Activated T-helper 1 cell treated with anti-CD3 and anti-CD28 coated beads, Interleukin-2, amount 50 U/mL, for 16 hours (primary cell): ENCODE measurements at regions not wholly inside any gene's neighbourhood (a gene's known extent, or its start where the extent isn't known, plus 50 kb on each side); places are given as distances from the start of the nearest gene placed in this dataset.

ENCODE experiments used
- DNase-seq, 2 donors: peaks; one replicate each; pipeline ENCODE4 v3.0.0-alpha.2; 2020; ENCODE audit warnings: low read depth in 1 of 2, low spot score in 1 of 2

- no peak for DNase-seq
Observed at GRCh38 chr5:173796721-173797495, 91.2 kb upstream of the CPEB4 start.

- no peak for DNase-seq
Observed at GRCh38 chr5:173798127-173798810, 89.9 kb upstream of the CPEB4 start.

- DNase-seq, result no peak
Observed at GRCh38 chr5:173800340-173800739, 87.8 kb upstream of the CPEB4 start.

- DNase-seq, result no peak
Observed at GRCh38 chr5:173801006-173801405, 87.1 kb upstream of the CPEB4 start.

- DNase-seq, result no peak
Observed at GRCh38 chr5:173802670-173803165, 85.4 kb upstream of the CPEB4 start.

- no peak for DNase-seq
Observed at GRCh38 chr5:173804579-173804978, 83.6 kb upstream of the CPEB4 start.

- DNase-seq, result no peak
Observed at GRCh38 chr5:173806270-173807035, 81.7 kb upstream of the CPEB4 start.

- no peak for DNase-seq
Observed at GRCh38 chr5:173807181-173807655, 80.9 kb upstream of the CPEB4 start.

- no peak for DNase-seq
Observed at GRCh38 chr5:173808079-173808808, 79.9 kb upstream of the CPEB4 start.

GRCh38 chr5:173809014-173809413, 79.1 kb upstream of the CPEB4 start:
- DNase-seq, result no peak

- DNase-seq, result no peak
Observed at GRCh38 chr5:173812811-173813550, 75.2 kb upstream of the CPEB4 start.

GRCh38 chr5:173814053-173814452, 74.1 kb upstream of the CPEB4 start:
- no peak for DNase-seq

- no peak for DNase-seq
Observed at GRCh38 chr5:173815571-173815970, 72.6 kb upstream of the CPEB4 start.

- DNase-seq, result no peak
Observed at GRCh38 chr5:173816728-173817127, 71.4 kb upstream of the CPEB4 start.

- no peak for DNase-seq
Observed at GRCh38 chr5:173817561-173817960, 70.6 kb upstream of the CPEB4 start.

GRCh38 chr5:173819521-173819920, 68.6 kb upstream of the CPEB4 start:
- DNase-seq, result no peak

GRCh38 chr5:173823274-173823644, 64.9 kb upstream of the CPEB4 start:
- DNase-seq, result no peak

GRCh38 chr5:173823721-173824567, 64.2 kb upstream of the CPEB4 start:
- DNase-seq, result no peak

GRCh38 chr5:173825215-173825865, 62.8 kb upstream of the CPEB4 start:
- DNase-seq, result no peak
